ENCODE measurements at regions not wholly inside any gene's neighbourhood (a gene's known extent, or its start where the extent isn't known, plus 50 kb on each side); places are given as distances from the start of the nearest gene placed in this dataset.

- no peak for TF ChIP-seq POLR2A (IDR thresholded peaks at IDR 0.05)
- TF ChIP-seq CTCF (IDR thresholded peaks at IDR 0.05) = no peak
These were observed 111.2 kb downstream of the HAO1 start for GRCh38 chr20:7829031-7829430.

Measured in tibial nerve (tissue), 3 donors.